NCI-H2196 treated with DMSO at 0.1 percent for 48 hours (cell line): ENCODE measurements at regions not wholly inside any gene's neighbourhood (a gene's known extent, or its start where the extent isn't known, plus 50 kb on each side); places are given as distances from the start of the nearest gene placed in this dataset.

Experiments
- DNase-seq: peaks from one replicate; lab custom pipeline; 2025; ENCODE audit not compliant: unreplicated experiment; lab: John Stamatoyannopoulos, UW

GRCh38 chr3:124588794-124589193 lies 141.5 kb upstream of the UMPS start:
- DNase-seq: no peak

GRCh38 chr3:124591699-124592098 lies 138.6 kb upstream of the UMPS start:
- DNase-seq: no peak

GRCh38 chr3:124592658-124593441 lies 137.4 kb upstream of the UMPS start:
- peak; percentile 30 for DNase-seq

- no peak for DNase-seq
Measured at GRCh38 chr3:124593442-124593829, 136.8 kb upstream of the UMPS start.

- no peak for DNase-seq
Measured at GRCh38 chr3:124594581-124594980, 135.7 kb upstream of the UMPS start.

GRCh38 chr3:124597273-124597672 lies 133.0 kb upstream of the UMPS start:
- no peak for DNase-seq

GRCh38 chr3:124597979-124598378 lies 132.3 kb upstream of the UMPS start:
- no peak for DNase-seq

GRCh38 chr3:124599147-124599765 lies 131.0 kb upstream of the UMPS start:
- DNase-seq: no peak

- no peak for DNase-seq
Measured at GRCh38 chr3:124599779-124600693, 130.2 kb upstream of the UMPS start.

- DNase-seq: no peak
Measured at GRCh38 chr3:124600765-124601164, 129.5 kb upstream of the UMPS start.

GRCh38 chr3:124601190-124601589 lies 129.1 kb upstream of the UMPS start:
- no peak for DNase-seq

GRCh38 chr3:124602980-124603627 lies 127.1 kb upstream of the UMPS start:
- DNase-seq: no peak

- DNase-seq: no peak
Measured at GRCh38 chr3:124605781-124606579, 124.3 kb upstream of the UMPS start.

GRCh38 chr3:124607163-124607562 lies 123.1 kb upstream of the UMPS start:
- no peak for DNase-seq

- no peak for DNase-seq
Measured at GRCh38 chr3:124609402-124609801, 120.8 kb upstream of the UMPS start.

GRCh38 chr3:124610130-124610529 lies 120.1 kb upstream of the UMPS start:
- DNase-seq: no peak

- no peak for DNase-seq
Measured at GRCh38 chr3:124611520-124611919, 118.7 kb upstream of the UMPS start.

- no peak for DNase-seq
Measured at GRCh38 chr3:124615896-124616543, 114.2 kb upstream of the UMPS start.

- DNase-seq: no peak
Measured at GRCh38 chr3:124617177-124617576, 113.1 kb upstream of the UMPS start.
